Lower leg skin (tissue), 4 donors: ENCODE measurements at regions not wholly inside any gene's neighbourhood (a gene's known extent, or its start where the extent isn't known, plus 50 kb on each side); places are given as distances from the start of the nearest gene placed in this dataset.

Experiments used
- DNase-seq, 2 donors: peaks; one replicate each; pipeline ENCODE4 v3.0.0-alpha.2; 2019; ENCODE audit warnings: low spot score in 2 of 2
- H3K4me3 ChIP-seq: fragments of 200-600 bp; sonication (generic); 2 replicates; pipeline ENCODE4 v1.5.1; 2017; ENCODE audit warnings: mild to moderate bottlenecking, low read depth; ENCODE audit not compliant: poor library complexity, severe bottlenecking
- POLR2A ChIP-seq, 2 donors: fragments of 450-650 bp; IDR thresholded peaks; one replicate each; pipeline ENCODE4 v1.6.1; 2016 to 2017; ENCODE audit warnings: antibody characterized with exemption in 2 of 2, mild to moderate bottlenecking in 1 of 2, moderate library complexity in 1 of 2
- WGBS, 2 donors: methylation state at CpG; one replicate each; pipeline ENCODE4 v1.1.5; 2018; 5-methylcytosine and 5-hydroxymethylcytosine counted together
- intact Hi-C: fragments of 100-400 bp; cut with DNase I; formaldehyde crosslinking; loops from one replicate; pipeline ENCODE4 v1.15.0; 2023; ENCODE audit warnings: low total_unique reads
- TF ChIP-seq, protein P1 (sequence below), 3 donors: fragments of 450-650 bp; IDR thresholded peaks; one replicate each; pipeline ENCODE4 v1.5.1; 2016; ENCODE audit warnings: antibody characterized with exemption in 3 of 3, mild to moderate bottlenecking in 3 of 3, moderate library complexity in 2 of 3

DNA sequence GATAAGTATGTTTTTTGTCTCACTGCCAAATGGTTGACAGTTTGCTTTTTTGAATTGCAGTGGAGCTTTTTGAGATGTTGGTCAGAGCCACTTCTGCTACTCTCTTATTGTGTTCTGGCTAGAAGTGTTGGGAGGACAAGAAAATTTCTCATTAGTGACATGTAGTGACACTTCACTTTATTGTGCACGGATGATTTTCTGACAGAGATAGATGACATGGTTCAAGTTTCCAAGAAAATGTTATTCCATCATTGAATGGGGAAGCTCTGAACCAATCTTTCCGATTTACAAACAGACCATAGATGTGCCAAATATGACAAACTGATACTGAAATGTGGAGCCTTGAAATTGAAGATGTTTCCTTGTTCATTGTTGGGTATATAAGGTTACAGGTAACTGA, 558.9 kb upstream of the WWC1 start:
- TF ChIP-seq, protein P1, sequence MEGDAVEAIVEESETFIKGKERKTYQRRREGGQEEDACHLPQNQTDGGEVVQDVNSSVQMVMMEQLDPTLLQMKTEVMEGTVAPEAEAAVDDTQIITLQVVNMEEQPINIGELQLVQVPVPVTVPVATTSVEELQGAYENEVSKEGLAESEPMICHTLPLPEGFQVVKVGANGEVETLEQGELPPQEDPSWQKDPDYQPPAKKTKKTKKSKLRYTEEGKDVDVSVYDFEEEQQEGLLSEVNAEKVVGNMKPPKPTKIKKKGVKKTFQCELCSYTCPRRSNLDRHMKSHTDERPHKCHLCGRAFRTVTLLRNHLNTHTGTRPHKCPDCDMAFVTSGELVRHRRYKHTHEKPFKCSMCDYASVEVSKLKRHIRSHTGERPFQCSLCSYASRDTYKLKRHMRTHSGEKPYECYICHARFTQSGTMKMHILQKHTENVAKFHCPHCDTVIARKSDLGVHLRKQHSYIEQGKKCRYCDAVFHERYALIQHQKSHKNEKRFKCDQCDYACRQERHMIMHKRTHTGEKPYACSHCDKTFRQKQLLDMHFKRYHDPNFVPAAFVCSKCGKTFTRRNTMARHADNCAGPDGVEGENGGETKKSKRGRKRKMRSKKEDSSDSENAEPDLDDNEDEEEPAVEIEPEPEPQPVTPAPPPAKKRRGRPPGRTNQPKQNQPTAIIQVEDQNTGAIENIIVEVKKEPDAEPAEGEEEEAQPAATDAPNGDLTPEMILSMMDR (IDR thresholded peaks at IDR 0.05): no peak
- TF ChIP-seq POLR2A (IDR thresholded peaks at IDR 0.05): no peak
- no peak for DNase-seq
- intact Hi-C loops: no loop called here
- no peak overlapping the region for H3K4me3 ChIP-seq
- WGBS, 2 donors: 74 to 95% methylated on average over 2 of the region's 2 CpGs

DNA sequence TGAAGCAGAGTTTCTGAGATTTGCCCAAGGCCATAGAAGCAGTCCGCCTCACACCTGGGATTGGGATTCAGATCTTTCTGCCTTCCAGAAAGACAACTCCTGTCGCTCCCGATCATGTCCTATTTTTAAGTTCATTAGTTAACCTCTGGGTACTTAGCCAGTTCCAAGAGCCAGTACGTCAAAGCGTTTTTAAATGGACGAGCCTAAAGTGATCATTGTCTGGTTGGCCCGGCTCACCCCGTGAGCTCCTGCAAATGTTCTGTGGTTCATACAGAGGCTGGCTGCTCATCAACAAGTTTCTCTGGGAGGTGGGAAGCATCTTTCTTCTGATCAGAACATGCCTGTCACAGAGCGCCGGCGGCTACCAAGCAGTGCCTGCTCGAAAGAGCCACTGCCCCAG, 554.5 kb upstream of the WWC1 start:
- intact Hi-C loops: no loop called here
- H3K4me3 ChIP-seq: no peak overlapping the region
- DNase-seq: no peak
- no peak for TF ChIP-seq POLR2A (IDR thresholded peaks at IDR 0.05)
- TF ChIP-seq, protein P1 (IDR thresholded peaks at IDR 0.05): no peak
- WGBS, 2 donors: 40 to 63% methylated on average over 12 of the region's 12 CpGs

DNA sequence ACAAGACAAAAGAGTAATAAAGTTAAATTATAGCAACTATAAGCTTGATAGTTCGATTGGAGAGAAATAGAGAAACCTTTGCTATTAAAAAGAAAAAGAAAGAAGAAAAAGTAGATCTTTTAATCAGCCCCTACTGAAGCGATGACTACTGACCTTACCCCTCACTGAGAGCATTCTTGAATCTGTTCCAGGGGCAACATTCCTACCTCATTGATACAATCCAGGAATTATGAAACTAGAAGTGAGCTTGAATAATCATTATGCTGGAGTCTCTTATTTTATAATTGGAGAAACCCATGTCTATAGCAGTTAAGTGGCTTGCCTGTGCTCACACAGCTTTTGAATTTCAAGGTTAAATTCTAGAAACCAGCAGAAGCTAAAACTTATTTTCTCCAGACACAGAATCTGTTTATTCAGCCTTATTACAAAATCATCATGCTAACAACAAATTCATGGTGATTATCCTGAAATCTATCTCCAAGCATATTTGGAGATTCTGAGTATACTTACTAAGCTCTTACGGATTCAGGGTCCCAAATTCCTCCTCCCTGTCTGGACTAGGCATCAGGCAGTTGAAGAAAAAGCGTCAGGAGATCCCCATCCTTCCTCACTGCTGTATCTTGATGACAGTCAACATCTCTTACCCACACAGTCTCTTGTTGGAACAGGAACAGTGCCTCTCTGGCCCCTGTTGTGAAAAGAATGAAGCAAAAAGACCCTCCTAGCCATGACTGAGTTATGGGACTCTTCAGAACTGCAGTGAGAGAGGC, 547.6 kb upstream of the WWC1 start:
- H3K4me3 ChIP-seq: no peak overlapping the region
- intact Hi-C loops: no loop called here
- TF ChIP-seq, protein P1 (IDR thresholded peaks at IDR 0.05): no peak
- TF ChIP-seq POLR2A (IDR thresholded peaks at IDR 0.05): no peak
- no peak for DNase-seq
- WGBS, 2 donors: 56 to 62% methylated on average over 4 of the region's 4 CpGs

DNA sequence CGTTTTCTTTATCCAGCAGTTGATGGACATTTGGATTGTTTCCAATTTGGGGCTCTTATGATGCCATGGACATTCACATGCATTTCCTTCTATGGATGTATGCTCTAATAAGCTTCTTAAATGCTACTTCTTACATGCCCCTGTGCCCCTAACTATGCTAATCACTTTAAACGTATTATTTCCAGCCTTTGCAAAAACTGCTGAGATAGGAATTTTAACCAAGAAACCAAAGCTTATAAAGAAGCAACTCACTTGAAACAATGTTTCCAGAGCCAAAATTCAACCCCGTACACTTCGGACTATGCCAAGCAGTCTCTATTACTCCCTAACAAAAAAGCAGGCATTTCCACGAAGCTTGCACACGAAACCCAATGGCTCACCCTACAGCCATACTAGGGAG, 545.6 kb upstream of the WWC1 start:
- DNase-seq: no peak
- intact Hi-C loops: no loop called here
- 79 to 82% methylated on average over 6 of the region's 6 CpGs for WGBS, 2 donors
- no peak for TF ChIP-seq POLR2A (IDR thresholded peaks at IDR 0.05)
- TF ChIP-seq, protein P1 (IDR thresholded peaks at IDR 0.05): no peak
- H3K4me3 ChIP-seq: no peak overlapping the region

DNA sequence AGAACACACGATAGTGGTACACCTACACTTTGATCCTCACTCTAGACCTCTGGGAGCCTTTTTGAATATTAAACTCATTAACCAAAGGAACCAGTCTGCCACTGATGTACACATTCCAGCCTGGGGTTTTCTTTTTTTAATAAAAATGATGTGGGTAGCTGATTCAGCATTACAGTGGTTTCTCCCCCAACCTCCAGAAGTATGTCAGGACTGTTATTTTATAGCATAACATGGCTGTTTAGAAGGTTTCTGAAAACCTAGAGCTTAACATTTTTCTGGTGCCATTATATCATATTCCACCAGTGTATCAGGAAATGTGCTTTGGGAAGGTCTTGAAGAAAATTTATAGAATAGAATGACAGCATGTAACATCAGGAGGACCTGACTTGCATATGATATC, 540.9 kb upstream of the WWC1 start:
- WGBS, 2 donors: 50 to 74% methylated on average over 1 of the region's 1 CpG
- no peak for DNase-seq
- intact Hi-C loops: no loop called here
- TF ChIP-seq POLR2A (IDR thresholded peaks at IDR 0.05): no peak
- TF ChIP-seq, protein P1 (IDR thresholded peaks at IDR 0.05): no peak
- H3K4me3 ChIP-seq: no peak overlapping the region

DNA sequence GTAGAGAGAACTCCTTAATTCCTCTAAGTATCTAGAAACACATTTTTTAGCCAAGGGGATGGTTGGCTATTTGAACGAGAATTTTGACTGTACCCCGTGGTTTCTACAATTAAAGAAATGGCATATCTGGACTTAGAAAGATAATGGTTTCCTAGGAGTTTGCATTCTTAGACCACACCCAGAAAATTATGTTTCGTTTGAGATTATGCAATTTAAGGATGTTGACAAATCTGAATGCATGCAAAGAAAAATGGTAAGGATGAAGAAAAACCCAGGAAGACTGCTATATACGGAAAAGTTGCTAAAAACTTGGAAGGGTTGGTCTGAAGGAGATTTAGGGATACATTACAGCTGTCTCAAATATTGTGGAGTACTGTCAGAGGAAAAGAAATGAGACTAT, 538.5 kb upstream of the WWC1 start:
- no peak overlapping the region for H3K4me3 ChIP-seq
- TF ChIP-seq, protein P1 (IDR thresholded peaks at IDR 0.05): no peak
- TF ChIP-seq POLR2A (IDR thresholded peaks at IDR 0.05): no peak
- intact Hi-C loops: no loop called here
- 60 to 62% methylated on average over 4 of the region's 4 CpGs for WGBS, 2 donors
- DNase-seq: no peak
